NCI-H1694 treated with DMSO at 0.1 percent for 48 hours (cell line): ENCODE measurements at regions not wholly inside any gene's neighbourhood (a gene's known extent, or its start where the extent isn't known, plus 50 kb on each side); places are given as distances from the start of the nearest gene placed in this dataset.

Experiments used
- DNase-seq: peaks from one replicate; lab custom pipeline; 2025; lab: John Stamatoyannopoulos, UW

DNA sequence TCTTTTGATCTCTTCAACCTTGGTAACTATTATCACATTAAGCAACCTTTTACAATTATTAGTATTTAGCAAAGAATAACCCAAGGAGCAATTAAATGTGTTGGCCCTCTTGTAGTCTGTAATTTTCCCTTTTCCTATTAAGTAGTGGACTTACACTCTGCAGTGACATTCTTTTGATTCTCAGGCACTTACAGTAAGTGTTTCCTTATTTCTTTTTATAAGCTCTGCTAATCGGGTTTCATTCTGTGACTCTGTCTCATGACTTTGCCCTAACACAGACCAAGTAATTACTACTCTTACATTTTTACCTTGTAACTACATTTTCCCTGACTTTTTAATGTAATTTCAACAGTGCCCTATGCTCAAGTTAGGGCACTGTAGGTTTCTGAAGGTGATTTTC is 104.0 kb upstream of the EPHA7 start:
- DNase-seq: no peak

DNA sequence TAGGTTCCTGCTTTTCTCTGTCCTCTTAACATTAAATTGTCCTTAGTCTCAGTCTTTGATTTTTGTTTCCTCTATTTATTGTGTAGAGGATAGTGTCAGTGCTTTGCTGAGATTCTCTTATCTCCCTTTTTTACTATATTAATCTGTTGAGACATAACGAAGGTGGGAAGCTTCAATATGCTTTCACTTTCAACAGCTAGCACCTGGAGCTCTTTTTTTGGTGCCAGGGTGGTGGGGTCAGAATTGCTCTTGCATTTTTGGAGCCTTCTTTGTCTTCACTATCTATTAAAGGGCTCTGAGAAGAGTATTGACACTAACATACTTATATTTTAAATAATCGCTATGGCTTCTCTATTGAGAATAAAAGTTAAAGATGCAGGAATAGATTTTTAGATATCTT is 97.1 kb upstream of the EPHA7 start:
- DNase-seq: no peak

DNA sequence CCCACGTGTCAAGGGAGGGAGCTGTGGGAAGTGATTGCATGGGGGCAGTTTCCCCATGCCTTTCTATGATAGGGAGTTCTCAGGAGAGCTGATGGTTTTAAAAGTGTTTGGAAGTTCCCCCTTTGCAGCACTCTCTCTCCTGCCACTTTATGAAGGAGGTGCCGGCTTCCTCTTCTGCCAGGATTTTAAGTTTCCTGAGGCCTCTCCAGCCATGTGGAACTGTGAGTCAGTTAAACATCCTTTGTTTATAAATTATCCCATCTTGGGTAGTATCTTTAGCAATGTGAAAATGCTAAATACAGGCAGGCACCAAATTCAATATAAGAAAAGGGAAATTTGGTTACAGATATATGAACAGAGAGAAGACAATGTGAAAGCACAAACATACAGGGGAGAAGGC is 96.4 kb upstream of the EPHA7 start:
- no peak for DNase-seq

DNA sequence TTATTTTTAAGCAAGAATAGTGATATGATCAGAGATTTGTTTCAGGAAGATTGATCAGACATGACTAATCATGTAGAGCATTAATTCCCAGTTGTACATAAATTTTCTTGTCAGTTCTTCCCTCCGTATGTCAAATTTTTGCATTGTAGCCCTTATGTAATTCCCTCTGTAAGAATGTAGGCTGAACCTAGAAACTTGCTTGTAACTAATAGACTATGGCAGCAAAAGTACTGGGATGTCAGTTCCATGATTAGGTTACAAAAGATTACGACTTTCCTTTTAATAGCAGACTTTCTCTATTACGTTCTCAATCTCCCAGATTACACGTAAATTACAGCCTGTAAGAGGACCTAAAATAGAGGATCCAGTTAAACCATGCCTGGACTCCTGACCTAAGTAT is 79.4 kb upstream of the EPHA7 start:
- DNase-seq: no peak

DNA sequence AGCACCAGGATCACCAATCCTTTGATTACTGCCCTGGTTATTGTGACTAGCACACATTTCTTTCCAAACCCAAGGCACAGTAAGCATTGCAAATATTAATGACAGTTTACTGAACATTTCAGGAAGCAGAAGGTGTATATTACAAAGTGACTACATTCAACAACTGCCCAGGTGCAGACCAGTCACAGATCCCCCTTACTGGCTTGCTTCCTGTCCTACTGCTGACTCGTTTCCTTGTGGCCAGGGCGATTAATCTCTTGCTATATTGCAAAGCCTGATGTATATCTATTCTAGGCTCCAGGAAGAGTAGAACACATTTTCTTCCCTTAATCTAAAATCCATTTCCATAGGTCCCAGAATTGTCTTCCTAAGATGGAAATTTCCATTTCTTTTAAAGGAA is 77.2 kb upstream of the EPHA7 start:
- DNase-seq: no peak

DNA sequence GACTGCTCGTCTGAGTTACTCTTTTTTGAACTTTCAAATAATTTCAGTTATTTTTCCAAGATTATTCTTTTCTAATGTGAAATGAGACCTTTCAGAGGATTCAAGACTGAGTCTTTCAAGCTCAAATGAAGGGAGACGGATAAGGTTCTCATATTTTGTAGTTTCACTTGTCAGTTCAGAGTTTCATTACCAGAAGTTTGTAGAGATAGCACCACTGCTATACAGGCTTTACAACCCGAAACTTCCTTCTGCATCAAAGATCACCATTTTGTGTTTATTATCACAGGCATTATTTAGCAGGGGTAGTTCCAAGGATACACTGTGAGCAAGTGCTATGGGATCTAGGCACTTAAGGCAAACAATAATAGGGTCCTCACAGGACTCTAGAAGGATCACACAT is 74.7 kb upstream of the EPHA7 start:
- DNase-seq: no peak

DNA sequence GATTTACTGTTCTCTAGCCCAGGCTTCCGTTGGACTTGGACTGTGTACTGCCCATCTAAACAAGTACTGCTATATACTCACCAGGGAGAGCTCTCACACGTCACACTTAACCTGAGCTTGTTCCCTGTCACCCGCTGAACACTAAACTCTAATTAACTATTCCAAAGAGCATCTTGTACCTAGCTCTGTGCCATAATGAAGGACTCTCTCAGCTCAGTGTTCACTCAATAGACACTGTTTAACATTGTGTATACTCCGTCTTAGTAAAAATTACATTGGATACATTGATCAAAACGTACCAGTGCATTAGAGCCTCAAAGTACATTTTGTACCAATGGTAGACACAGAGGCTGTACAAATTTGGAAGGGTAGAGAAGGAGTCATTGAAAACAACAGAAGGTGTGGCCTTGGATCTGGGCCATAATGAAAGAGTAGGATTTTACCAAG is 55.4 kb upstream of the EPHA7 start:
- DNase-seq: no peak

DNA sequence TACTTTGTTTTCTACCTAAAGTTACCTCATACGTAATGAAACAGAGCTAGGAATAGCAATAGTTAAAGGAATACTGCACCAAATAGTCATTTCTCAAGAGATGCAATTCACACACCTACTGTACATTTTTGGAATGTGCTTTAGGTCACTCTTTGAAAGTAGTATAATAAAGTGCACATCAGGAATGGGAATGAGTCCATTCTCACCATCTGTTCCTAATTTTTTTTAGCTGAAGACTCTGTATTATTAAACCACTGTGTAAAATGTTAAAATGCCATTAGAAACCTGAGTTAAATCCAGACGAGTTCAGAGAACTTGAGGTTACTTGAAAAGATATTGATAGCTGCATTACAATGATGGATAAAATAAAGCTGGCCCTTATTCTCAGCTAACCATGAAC is 51.9 kb upstream of the EPHA7 start:
- no peak for DNase-seq
